ENCODE measurements at regions not wholly inside any gene's neighbourhood (a gene's known extent, or its start where the extent isn't known, plus 50 kb on each side); places are given as distances from the start of the nearest gene placed in this dataset.

DNA sequence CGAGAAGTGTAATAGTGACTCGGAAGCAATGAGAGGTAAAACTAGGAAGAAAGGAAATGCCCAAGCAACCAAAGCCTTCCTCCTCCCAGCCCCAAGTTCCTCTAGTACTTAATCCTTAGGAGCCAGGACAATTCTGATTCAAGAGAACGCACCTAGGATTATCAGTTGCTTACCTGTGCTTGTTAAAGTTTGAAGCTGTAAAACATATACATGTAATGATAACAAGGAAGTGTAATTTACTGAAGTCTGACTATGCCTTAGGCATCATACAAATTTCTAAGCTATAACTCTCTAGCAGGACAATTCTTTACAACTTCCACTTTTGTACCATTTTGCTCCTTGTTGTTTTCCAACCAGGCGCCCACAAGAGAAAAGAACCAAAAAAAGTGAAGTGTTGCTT is 92.8 kb upstream of the OSBPL8 start:
- Histone ChIP-seq H3K36me3 (replicated peaks in 1 of 2; ENCODE audit: control insufficient read depth in 1 of 2, insufficient read depth in 2 of 2, low read length in 2 of 2) (no peaks in the 10 kb centered on the region), H3K9me3 (replicated peaks in 1 of 2; ENCODE audit: control insufficient read depth in 1 of 2, insufficient read depth in 1 of 2, low read length in 2 of 2) (no peaks in the 10 kb centered on the region), H3K4me2 (replicated peaks; ENCODE audit: extremely low read depth, low read length, poor library complexity, severe bottlenecking) (no peak overlapping the region), H3K27ac (ENCODE audit: low read depth in 1 of 2, low read length in 2 of 2) (no peak overlapping the region), H4K20me1 (ENCODE audit: insufficient read depth, low read length) (no peaks in the 10 kb centered on the region), H2AFZ (ENCODE audit: insufficient read depth, low read depth, low read length, poor library complexity, severe bottlenecking) (no peak overlapping the region), H3K79me2 (ENCODE audit: insufficient read depth, low read length) (no peaks in the 10 kb centered on the region), H3K4me1 (ENCODE audit: control insufficient read depth in 1 of 2, insufficient read depth in 2 of 2, low read length in 2 of 2) (no peaks in the 10 kb centered on the region), H3K4me3 (replicated peaks in 1 of 3; ENCODE audit: low read depth in 2 of 3, low read length in 3 of 3) (no peak overlapping the region), H3K27me3 (ENCODE audit: control insufficient read depth in 2 of 2, insufficient read depth in 2 of 2, low read length in 2 of 2) (no peaks in the 10 kb centered on the region), H3K9ac (ENCODE audit: insufficient read depth, low read length, poor library complexity, severe bottlenecking) (no peak overlapping the region)
- no peak for DNase-seq
- Mint-ChIP-seq H3K36me3 (no peaks in the 10 kb centered on the region), H3K27me3 (ENCODE audit: low read depth in 3 of 3) (peaks cover 0 to 3% (median 0%) of the 10 kb centered on the region in 3 donors), H3K9me3 (peaks cover 0 to 5% (median 0%) of the 10 kb centered on the region in 7 donors), H3K4me3 (no peak overlapping the region), H3K27ac (no peak overlapping the region), H3K4me1 (no peaks in the 10 kb centered on the region)
- intact Hi-C loops (cut with micrococcal nuclease) = no loop called here
- no CpG with 5 or more reads among the region's 4 CpGs for WGBS (ENCODE audit: insufficient coverage)
- TF ChIP-seq, protein P1, sequence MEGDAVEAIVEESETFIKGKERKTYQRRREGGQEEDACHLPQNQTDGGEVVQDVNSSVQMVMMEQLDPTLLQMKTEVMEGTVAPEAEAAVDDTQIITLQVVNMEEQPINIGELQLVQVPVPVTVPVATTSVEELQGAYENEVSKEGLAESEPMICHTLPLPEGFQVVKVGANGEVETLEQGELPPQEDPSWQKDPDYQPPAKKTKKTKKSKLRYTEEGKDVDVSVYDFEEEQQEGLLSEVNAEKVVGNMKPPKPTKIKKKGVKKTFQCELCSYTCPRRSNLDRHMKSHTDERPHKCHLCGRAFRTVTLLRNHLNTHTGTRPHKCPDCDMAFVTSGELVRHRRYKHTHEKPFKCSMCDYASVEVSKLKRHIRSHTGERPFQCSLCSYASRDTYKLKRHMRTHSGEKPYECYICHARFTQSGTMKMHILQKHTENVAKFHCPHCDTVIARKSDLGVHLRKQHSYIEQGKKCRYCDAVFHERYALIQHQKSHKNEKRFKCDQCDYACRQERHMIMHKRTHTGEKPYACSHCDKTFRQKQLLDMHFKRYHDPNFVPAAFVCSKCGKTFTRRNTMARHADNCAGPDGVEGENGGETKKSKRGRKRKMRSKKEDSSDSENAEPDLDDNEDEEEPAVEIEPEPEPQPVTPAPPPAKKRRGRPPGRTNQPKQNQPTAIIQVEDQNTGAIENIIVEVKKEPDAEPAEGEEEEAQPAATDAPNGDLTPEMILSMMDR (IDR thresholded peaks at IDR 0.05) = no peak

DNA sequence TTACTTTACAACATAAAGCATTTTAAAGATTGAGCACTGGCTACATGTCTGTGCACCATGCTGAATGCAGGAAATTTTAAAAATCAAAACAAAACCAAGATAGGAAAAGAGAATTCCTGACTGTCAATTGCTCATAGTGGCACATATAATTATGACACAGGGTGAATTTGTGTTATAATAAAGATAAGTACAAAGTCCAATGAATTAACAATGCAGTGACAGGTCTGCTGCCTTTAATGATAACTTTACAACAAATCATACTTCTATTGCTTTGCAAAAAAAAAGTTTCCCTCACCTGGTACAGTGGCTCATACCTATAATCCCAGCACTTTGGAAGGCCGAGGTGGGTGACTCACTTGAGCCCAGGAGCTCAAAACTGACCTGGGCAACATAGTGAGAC is 93.8 kb upstream of the OSBPL8 start:
- Histone ChIP-seq H4K20me1 (ENCODE audit: insufficient read depth, low read length) (no peaks in the 10 kb centered on the region), H3K27me3 (ENCODE audit: control insufficient read depth in 2 of 2, insufficient read depth in 2 of 2, low read length in 2 of 2) (no peaks in the 10 kb centered on the region), H3K4me1 (ENCODE audit: control insufficient read depth in 1 of 2, insufficient read depth in 2 of 2, low read length in 2 of 2) (no peaks in the 10 kb centered on the region), H3K27ac (ENCODE audit: low read depth in 1 of 2, low read length in 2 of 2) (no peak overlapping the region), H2AFZ (ENCODE audit: insufficient read depth, low read depth, low read length, poor library complexity, severe bottlenecking) (no peak overlapping the region), H3K9me3 (replicated peaks in 1 of 2; ENCODE audit: control insufficient read depth in 1 of 2, insufficient read depth in 1 of 2, low read length in 2 of 2) (no peaks in the 10 kb centered on the region), H3K9ac (ENCODE audit: insufficient read depth, low read length, poor library complexity, severe bottlenecking) (no peak overlapping the region), H3K79me2 (ENCODE audit: insufficient read depth, low read length) (no peaks in the 10 kb centered on the region), H3K36me3 (replicated peaks in 1 of 2; ENCODE audit: control insufficient read depth in 1 of 2, insufficient read depth in 2 of 2, low read length in 2 of 2) (no peaks in the 10 kb centered on the region), H3K4me3 (replicated peaks in 1 of 3; ENCODE audit: low read depth in 2 of 3, low read length in 3 of 3) (no peak overlapping the region), H3K4me2 (replicated peaks; ENCODE audit: extremely low read depth, low read length, poor library complexity, severe bottlenecking) (no peak overlapping the region)
- TF ChIP-seq, protein P1 (IDR thresholded peaks at IDR 0.05) = no peak
- Mint-ChIP-seq H3K4me1 (no peaks in the 10 kb centered on the region), H3K9me3 (peaks cover 0 to 12% (median 2%) of the 10 kb centered on the region in 7 donors), H3K27me3 (ENCODE audit: low read depth in 3 of 3) (peaks cover 0 to 3% (median 0%) of the 10 kb centered on the region in 3 donors), H3K36me3 (no peaks in the 10 kb centered on the region), H3K27ac (no peak overlapping the region), H3K4me3 (no peak overlapping the region)
- intact Hi-C loops (cut with micrococcal nuclease) = no loop called here
- no CpG with 5 or more reads among the region's 1 CpG for WGBS (ENCODE audit: insufficient coverage)
- no peak for DNase-seq
